KMS-11 (cell line): ENCODE measurements at regions not wholly inside any gene's neighbourhood (a gene's known extent, or its start where the extent isn't known, plus 50 kb on each side); places are given as distances from the start of the nearest gene placed in this dataset.

Experiments used
- H2AFZ ChIP-seq: fragments of 200-600 bp; sonication (generic); 2 replicates; pipeline ENCODE4 v1.6.1; 2016; ENCODE audit warnings: antibody characterized with exemption, mixed run types, low read depth
- H3K27ac ChIP-seq: fragments of 200-600 bp; sonication (generic); 2 replicates; pipeline ENCODE4 v1.6.1; 2016; ENCODE audit warnings: mild to moderate bottlenecking, mixed run types
- H3K27me3 ChIP-seq: fragments of 200-600 bp; sonication (generic); 2 replicates; pipeline ENCODE4 v1.6.1; 2017; ENCODE audit warnings: mild to moderate bottlenecking, low read depth, mixed run types, moderate library complexity; ENCODE audit not compliant: insufficient read depth
- H3K36me3 ChIP-seq: fragments of 200-600 bp; sonication (generic); 2 replicates; pipeline ENCODE4 v1.6.1; 2017; ENCODE audit warnings: mild to moderate bottlenecking, mixed run types; ENCODE audit not compliant: insufficient read depth
- H3K4me1 ChIP-seq: fragments of 200-600 bp; sonication (generic); 2 replicates; pipeline ENCODE4 v1.6.1; 2016; ENCODE audit warnings: mild to moderate bottlenecking, low read depth, mixed run types; ENCODE audit not compliant: poor library complexity, severe bottlenecking
- H3K4me2 ChIP-seq: fragments of 200-600 bp; sonication (generic); 2 replicates; pipeline ENCODE4 v1.7.0; 2016; ENCODE audit warnings: mild to moderate bottlenecking, mixed run types
- H3K4me3 ChIP-seq: fragments of 200-600 bp; sonication (generic); IDR thresholded peaks from 2 replicates; pipeline ENCODE4 v1.6.1; 2017; ENCODE audit warnings: low read depth, low read length, mixed read lengths; ENCODE audit not compliant: insufficient read depth
- H3K79me2 ChIP-seq: fragments of 200-600 bp; sonication (generic); 2 replicates; pipeline ENCODE4 v1.6.1; 2016; ENCODE audit warnings: low read depth, mixed run types; ENCODE audit not compliant: insufficient read depth
- H3K9ac ChIP-seq: fragments of 200-600 bp; sonication (generic); 2 replicates; pipeline ENCODE4 v1.6.1; 2016; ENCODE audit warnings: mild to moderate bottlenecking, mixed run types
- H4K20me1 ChIP-seq: fragments of 200-600 bp; sonication (generic); 2 replicates; pipeline ENCODE4 v1.6.1; 2016; ENCODE audit warnings: mild to moderate bottlenecking, mixed run types; ENCODE audit not compliant: insufficient read depth
- TF ChIP-seq, protein P1 (sequence below): fragments of 200-600 bp; sonication (generic); conservative IDR thresholded peaks from 2 replicates; pipeline ENCODE4 v1.6.1; 2017; ENCODE audit warnings: low read depth, mild to moderate bottlenecking, antibody characterized with exemption, low read length, moderate library complexity, mixed read lengths

DNA sequence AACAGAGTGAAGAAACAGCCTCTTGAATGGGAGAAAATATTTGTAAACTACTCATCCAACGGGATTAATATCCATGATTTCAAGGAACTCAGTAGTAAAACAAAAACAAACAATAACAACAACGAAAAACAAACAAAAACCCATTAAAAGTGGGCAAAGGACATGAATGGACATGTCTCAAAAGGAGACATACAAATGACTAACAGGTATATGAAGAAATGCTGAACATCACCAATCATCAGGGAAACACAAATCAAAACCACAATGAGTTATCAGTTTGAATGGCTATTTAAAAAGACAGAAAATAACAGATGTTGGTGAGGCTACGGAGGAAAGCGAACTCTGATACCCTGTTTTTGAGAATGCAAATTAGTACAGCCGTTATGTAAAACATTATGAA is 224.8 kb upstream of the NRXN1 start:
- TF ChIP-seq, protein P1, sequence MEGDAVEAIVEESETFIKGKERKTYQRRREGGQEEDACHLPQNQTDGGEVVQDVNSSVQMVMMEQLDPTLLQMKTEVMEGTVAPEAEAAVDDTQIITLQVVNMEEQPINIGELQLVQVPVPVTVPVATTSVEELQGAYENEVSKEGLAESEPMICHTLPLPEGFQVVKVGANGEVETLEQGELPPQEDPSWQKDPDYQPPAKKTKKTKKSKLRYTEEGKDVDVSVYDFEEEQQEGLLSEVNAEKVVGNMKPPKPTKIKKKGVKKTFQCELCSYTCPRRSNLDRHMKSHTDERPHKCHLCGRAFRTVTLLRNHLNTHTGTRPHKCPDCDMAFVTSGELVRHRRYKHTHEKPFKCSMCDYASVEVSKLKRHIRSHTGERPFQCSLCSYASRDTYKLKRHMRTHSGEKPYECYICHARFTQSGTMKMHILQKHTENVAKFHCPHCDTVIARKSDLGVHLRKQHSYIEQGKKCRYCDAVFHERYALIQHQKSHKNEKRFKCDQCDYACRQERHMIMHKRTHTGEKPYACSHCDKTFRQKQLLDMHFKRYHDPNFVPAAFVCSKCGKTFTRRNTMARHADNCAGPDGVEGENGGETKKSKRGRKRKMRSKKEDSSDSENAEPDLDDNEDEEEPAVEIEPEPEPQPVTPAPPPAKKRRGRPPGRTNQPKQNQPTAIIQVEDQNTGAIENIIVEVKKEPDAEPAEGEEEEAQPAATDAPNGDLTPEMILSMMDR = no peak
- Histone ChIP-seq H3K4me3 (no peak overlapping the region), H3K27ac (no peak overlapping the region), H3K4me1 (no peaks in the 10 kb centered on the region), H3K4me2 (no peak overlapping the region), H4K20me1 (no peaks in the 10 kb centered on the region), H3K9ac (no peak overlapping the region), H2AFZ (no peak overlapping the region), H3K79me2 (no peaks in the 10 kb centered on the region), H3K36me3 (no peaks in the 10 kb centered on the region), H3K27me3 (no peaks in the 10 kb centered on the region)

DNA sequence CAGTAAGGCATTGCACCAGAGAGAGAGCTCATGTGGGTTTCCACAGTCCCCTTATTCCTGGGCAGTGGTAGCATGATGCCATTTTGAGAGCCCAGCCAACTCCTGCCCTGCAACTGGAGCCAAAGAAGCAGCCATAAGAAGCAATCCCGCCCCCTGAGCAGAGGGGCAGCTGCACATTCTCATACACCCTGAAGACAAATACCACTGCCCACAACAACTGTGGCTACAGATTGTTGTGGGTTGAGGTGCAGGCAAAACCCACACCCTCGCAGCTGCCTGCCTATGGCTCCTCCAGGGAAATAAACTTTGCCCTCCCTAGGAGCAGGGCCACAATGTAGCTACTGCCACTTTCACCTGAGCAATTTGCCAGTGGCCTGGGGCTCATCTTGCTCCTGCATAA is 219.4 kb upstream of the NRXN1 start:
- TF ChIP-seq, protein P1 = no peak
- no peaks in the 10 kb centered on the region for H4K20me1 ChIP-seq
- H3K27me3 ChIP-seq = no peaks in the 10 kb centered on the region
- H3K36me3 ChIP-seq = no peaks in the 10 kb centered on the region
- H3K79me2 ChIP-seq = no peaks in the 10 kb centered on the region
- no peak overlapping the region for H2AFZ ChIP-seq
- no peak overlapping the region for H3K27ac ChIP-seq
- no peak overlapping the region for H3K4me2 ChIP-seq
- H3K4me1 ChIP-seq = no peaks in the 10 kb centered on the region
- no peak overlapping the region for H3K4me3 ChIP-seq
- H3K9ac ChIP-seq = no peak overlapping the region

DNA sequence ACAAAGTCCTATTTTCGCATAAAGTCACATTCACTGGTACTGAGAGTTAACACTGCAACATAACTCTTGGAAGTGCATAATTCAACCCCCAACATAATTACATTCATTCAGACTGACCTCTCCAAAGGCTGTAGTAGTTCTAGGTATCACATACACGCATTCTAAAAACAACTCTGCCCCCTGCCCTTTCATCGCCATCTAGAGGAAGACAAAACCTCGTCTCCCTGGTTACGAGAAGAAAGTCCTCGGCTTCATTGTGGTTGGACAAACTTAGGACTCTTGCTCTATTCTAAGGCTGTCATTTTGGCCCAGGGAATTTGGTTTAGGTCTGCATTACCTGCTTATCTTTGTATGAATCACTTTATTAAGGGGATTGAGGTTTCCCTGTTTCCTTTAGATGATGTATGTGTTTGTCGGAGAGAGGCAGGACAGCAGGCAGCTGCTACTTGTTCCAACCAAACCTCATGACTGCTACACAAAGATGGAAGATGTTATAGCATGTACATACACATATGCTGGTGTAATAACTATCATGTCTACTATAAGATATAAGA is 215.4 kb upstream of the NRXN1 start:
- no peak overlapping the region for H3K4me3 ChIP-seq
- no peak overlapping the region for H3K4me2 ChIP-seq
- TF ChIP-seq, protein P1 = no peak
- no peaks in the 10 kb centered on the region for H3K36me3 ChIP-seq
- no peak overlapping the region for H3K27ac ChIP-seq
- no peaks in the 10 kb centered on the region for H3K79me2 ChIP-seq
- H4K20me1 ChIP-seq = no peaks in the 10 kb centered on the region
- H3K4me1 ChIP-seq = no peaks in the 10 kb centered on the region
- no peak overlapping the region for H2AFZ ChIP-seq
- H3K9ac ChIP-seq = no peak overlapping the region
- H3K27me3 ChIP-seq = no peaks in the 10 kb centered on the region

DNA sequence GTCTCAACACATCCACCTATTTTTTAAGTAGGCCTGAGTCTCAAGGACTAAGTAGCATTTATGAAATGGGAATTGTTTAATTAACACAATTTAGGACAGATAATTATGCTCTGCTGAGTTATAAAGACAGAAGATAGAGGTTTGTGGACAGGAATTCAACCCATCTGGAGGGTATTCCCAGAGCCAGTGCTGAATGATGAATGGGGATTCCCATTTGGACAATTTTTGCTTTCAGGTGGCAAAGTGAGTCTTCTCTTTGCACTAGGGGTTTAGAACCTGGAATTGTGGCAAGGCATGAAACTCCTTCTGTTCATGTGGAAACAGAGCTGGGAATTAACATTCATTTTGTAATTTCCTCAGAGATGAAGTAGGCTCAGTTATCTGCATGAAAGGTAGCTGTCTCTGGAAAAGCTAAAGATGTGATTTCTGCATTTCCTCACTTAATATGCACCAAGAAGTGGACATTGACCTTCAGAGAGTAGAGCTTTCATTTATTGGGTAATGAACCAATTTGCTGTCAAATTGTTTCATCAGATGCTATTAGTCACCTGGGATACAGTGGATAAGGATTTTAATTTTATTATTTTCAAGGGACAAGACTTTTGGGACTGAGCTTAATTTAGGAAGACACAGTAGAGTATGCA is 212.1 kb upstream of the NRXN1 start:
- Histone ChIP-seq H3K4me1 (no peaks in the 10 kb centered on the region), H4K20me1 (no peaks in the 10 kb centered on the region), H2AFZ (no peak overlapping the region), H3K4me3 (no peak overlapping the region), H3K36me3 (no peaks in the 10 kb centered on the region), H3K9ac (no peak overlapping the region), H3K4me2 (no peak overlapping the region), H3K79me2 (no peaks in the 10 kb centered on the region), H3K27me3 (no peaks in the 10 kb centered on the region), H3K27ac (no peak overlapping the region)
- TF ChIP-seq, protein P1 = no peak
